ENCODE measurements at regions not wholly inside any gene's neighbourhood (a gene's known extent, or its start where the extent isn't known, plus 50 kb on each side); places are given as distances from the start of the nearest gene placed in this dataset.
"Not testable (repeated sequence)": the region's sequence is repeated elsewhere in the genome, so short reads cannot be mapped to it uniquely, and the experiment has no call there.

GRCh38 chr12:63387771-63388170, 236.8 kb upstream of the AVPR1A start:
- H3K4me3 ChIP-seq (ENCODE audit: low read length), result no peak overlapping the region
- TF ChIP-seq ZNF274 (IDR thresholded peaks at IDR 0.05; ENCODE audit: low read depth, low read length), result no peak

GRCh38 chr12:63382930-63383329, 231.9 kb upstream of the AVPR1A start:
- no peak for TF ChIP-seq ZNF274 (IDR thresholded peaks at IDR 0.05; ENCODE audit: low read depth, low read length)
- no peak overlapping the region for H3K4me3 ChIP-seq (ENCODE audit: low read length)

GRCh38 chr12:63362791-63363190, 211.8 kb upstream of the AVPR1A start:
- no peak overlapping the region for H3K4me3 ChIP-seq (ENCODE audit: low read length)

GRCh38 chr12:63362166-63362565, 211.2 kb upstream of the AVPR1A start:
- no peak for TF ChIP-seq ZNF274 (IDR thresholded peaks at IDR 0.05; ENCODE audit: low read depth, low read length)
- no peak overlapping the region for H3K4me3 ChIP-seq (ENCODE audit: low read length)

More at GRCh38 chr12:63362791-63363190, 211.8 kb upstream of the AVPR1A start:
- TF ChIP-seq ZNF274 (IDR thresholded peaks at IDR 0.05; ENCODE audit: low read depth, low read length), result no peak

GRCh38 chr12:63354969-63355368, 204.0 kb upstream of the AVPR1A start:
- TF ChIP-seq ZNF274 (IDR thresholded peaks at IDR 0.05; ENCODE audit: low read depth, low read length), result no peak
- no peak overlapping the region for H3K4me3 ChIP-seq (ENCODE audit: low read length)

- no peak overlapping the region for H3K4me3 ChIP-seq (ENCODE audit: low read length)
- no peak for TF ChIP-seq ZNF274 (IDR thresholded peaks at IDR 0.05; ENCODE audit: low read depth, low read length)
Observed at GRCh38 chr12:63353559-63353958, 202.6 kb upstream of the AVPR1A start.

GRCh38 chr12:63351370-63351769, 200.4 kb upstream of the AVPR1A start:
- no peak overlapping the region for H3K4me3 ChIP-seq (ENCODE audit: low read length)
- TF ChIP-seq ZNF274 (IDR thresholded peaks at IDR 0.05; ENCODE audit: low read depth, low read length), result no peak

GRCh38 chr12:63348556-63348955, 197.6 kb upstream of the AVPR1A start:
- no peak overlapping the region for H3K4me3 ChIP-seq (ENCODE audit: low read length)

GRCh38 chr12:63337158-63337557, 186.2 kb upstream of the AVPR1A start:
- H3K4me3 ChIP-seq (ENCODE audit: low read length), result not testable (repeated sequence)

More at GRCh38 chr12:63348556-63348955, 197.6 kb upstream of the AVPR1A start:
- TF ChIP-seq ZNF274 (IDR thresholded peaks at IDR 0.05; ENCODE audit: low read depth, low read length), result no peak

- no peak for TF ChIP-seq ZNF274 (IDR thresholded peaks at IDR 0.05; ENCODE audit: low read depth, low read length)
- H3K4me3 ChIP-seq (ENCODE audit: low read length), result no peak overlapping the region
Observed at GRCh38 chr12:63326260-63326659, 175.3 kb upstream of the AVPR1A start.

GRCh38 chr12:63325757-63326156, 174.8 kb upstream of the AVPR1A start:
- H3K4me3 ChIP-seq (ENCODE audit: low read length), result no peak overlapping the region
- TF ChIP-seq ZNF274 (IDR thresholded peaks at IDR 0.05; ENCODE audit: low read depth, low read length), result no peak

- H3K4me3 ChIP-seq (ENCODE audit: low read length), result no peak overlapping the region
- no peak for TF ChIP-seq ZNF274 (IDR thresholded peaks at IDR 0.05; ENCODE audit: low read depth, low read length)
Observed at GRCh38 chr12:63323942-63324341, 172.9 kb upstream of the AVPR1A start.

- H3K4me3 ChIP-seq (ENCODE audit: low read length), result no peak overlapping the region
- no peak for TF ChIP-seq ZNF274 (IDR thresholded peaks at IDR 0.05; ENCODE audit: low read depth, low read length)
Observed at GRCh38 chr12:63321373-63321772, 170.4 kb upstream of the AVPR1A start.

- no peak overlapping the region for H3K4me3 ChIP-seq (ENCODE audit: low read length)
- no peak for TF ChIP-seq ZNF274 (IDR thresholded peaks at IDR 0.05; ENCODE audit: low read depth, low read length)
Observed at GRCh38 chr12:63319936-63320633, 169.1 kb upstream of the AVPR1A start.

- no peak for TF ChIP-seq ZNF274 (IDR thresholded peaks at IDR 0.05; ENCODE audit: low read depth, low read length)
- H3K4me3 ChIP-seq (ENCODE audit: low read length), result no peak overlapping the region
Observed at GRCh38 chr12:63319386-63319785, 168.4 kb upstream of the AVPR1A start.

- no peak overlapping the region for H3K4me3 ChIP-seq (ENCODE audit: low read length)
- no peak for TF ChIP-seq ZNF274 (IDR thresholded peaks at IDR 0.05; ENCODE audit: low read depth, low read length)
Observed at GRCh38 chr12:63318933-63319332, 167.9 kb upstream of the AVPR1A start.

All from GM08714 (cell line).